HEK293 (cell line): ENCODE measurements at regions not wholly inside any gene's neighbourhood (a gene's known extent, or its start where the extent isn't known, plus 50 kb on each side); places are given as distances from the start of the nearest gene placed in this dataset.

ENCODE experiments used
- CTCF ChIA-PET: fragments of 350-600 bp; formaldehyde crosslinking; extraction: SDS; loops from one replicate; lab custom pipeline; 2021; ENCODE audit warnings: antibody characterized with exemption; lab: Yijun Ruan, JAX
- POLR2A ChIA-PET: fragments of 300-600 bp; formaldehyde crosslinking; extraction: SDS; loops from one replicate; lab custom pipeline; 2020; ENCODE audit warnings: antibody characterized with exemption, inconsistent platforms; lab: Yijun Ruan, JAX
- H3K27ac ChIP-seq: fragments of 200-500 bp; sonication (Bioruptor generic); 2 replicates; pipeline ENCODE4 v1.5.1; 2014; ENCODE audit warnings: low read depth, low read length, control low read depth, inconsistent platforms; ENCODE audit errors: extremely low read depth
- H3K36me3 ChIP-seq, 2 experiments: fragments of 200-500 bp in 1 of 2; sonication (Bioruptor generic) in 1 of 2; 1 replicate in 1 of 2; 2 replicates in 1 of 2; pipeline ENCODE4 v1.5.1; 2014 to 2017; ENCODE audit warnings: inconsistent platforms in 2 of 2, low read length in 2 of 2; ENCODE audit not compliant: control insufficient read depth in 2 of 2, insufficient read depth in 1 of 2
- H3K4me1 ChIP-seq: fragments of 200-500 bp; sonication (Bioruptor generic); 2 replicates; pipeline ENCODE4 v1.5.1; 2014; ENCODE audit warnings: mild to moderate bottlenecking, low read length, inconsistent platforms; ENCODE audit not compliant: control insufficient read depth, insufficient read depth
- H3K4me3 ChIP-seq: 2 replicates; pipeline ENCODE4 v1.5.1; 2011; ENCODE audit warnings: low read depth, mild to moderate bottlenecking, control low read depth, low read length, moderate library complexity
- H3K9me3 ChIP-seq: fragments of 200-500 bp; sonication (Bioruptor generic); 2 replicates; pipeline ENCODE4 v1.5.1; 2014; ENCODE audit warnings: low read depth, low read length, inconsistent platforms; ENCODE audit not compliant: control insufficient read depth, insufficient read depth
- BCL6B ChIP-seq: fragments of 450-650 bp; formaldehyde crosslinking; IDR thresholded peaks from 2 replicates; pipeline ENCODE4 v1.5.1; 2017; ENCODE audit warnings: missing biosample characterization, missing genetic modification characterization
- IKZF3 ChIP-seq: fragments of 450-650 bp; IDR thresholded peaks from 2 replicates; pipeline ENCODE4 v1.5.0; 2018; ENCODE audit warnings: missing biosample characterization, mild to moderate bottlenecking, missing genetic modification characterization, moderate library complexity
- PATZ1 ChIP-seq: fragments of 450-650 bp; formaldehyde crosslinking; IDR thresholded peaks from 2 replicates; pipeline ENCODE4 v1.5.1; 2016; ENCODE audit warnings: missing biosample characterization, missing genetic modification characterization
- PRDM2 ChIP-seq: fragments of 450-650 bp; formaldehyde crosslinking; IDR thresholded peaks from 2 replicates; pipeline ENCODE4 v1.5.1; 2016; ENCODE audit warnings: missing biosample characterization, missing genetic modification characterization, borderline replicate concordance
- SCRT1 ChIP-seq: fragments of 450-650 bp; formaldehyde crosslinking; IDR thresholded peaks from 2 replicates; pipeline ENCODE4 v1.5.1; 2016; ENCODE audit warnings: missing biosample characterization, missing genetic modification characterization, borderline replicate concordance
- ZBTB6 ChIP-seq: fragments of 450-650 bp; formaldehyde crosslinking; IDR thresholded peaks from 2 replicates; pipeline ENCODE4 v1.5.1; 2017; ENCODE audit warnings: missing biosample characterization, missing genetic modification characterization
- ZEB2 ChIP-seq: fragments of 450-650 bp; formaldehyde crosslinking; IDR thresholded peaks from 2 replicates; pipeline ENCODE4 v1.5.1; 2016; ENCODE audit warnings: missing biosample characterization, missing genetic modification characterization
- ZFP37 ChIP-seq: fragments of 450-650 bp; formaldehyde crosslinking; IDR thresholded peaks from 2 replicates; pipeline ENCODE4 v1.5.1; 2016; ENCODE audit warnings: missing biosample characterization, missing genetic modification characterization
- ZNF140 ChIP-seq: fragments of 450-650 bp; formaldehyde crosslinking; IDR thresholded peaks from 2 replicates; pipeline ENCODE4 v1.5.1; 2016; ENCODE audit warnings: missing biosample characterization, missing genetic modification characterization
- ZNF16 ChIP-seq: fragments of 450-650 bp; formaldehyde crosslinking; IDR thresholded peaks from 2 replicates; pipeline ENCODE4 v1.5.1; 2016; ENCODE audit warnings: low read depth, missing biosample characterization, missing genetic modification characterization
- ZNF174 ChIP-seq: fragments of 450-650 bp; formaldehyde crosslinking; IDR thresholded peaks from 2 replicates; pipeline ENCODE4 v1.5.0; 2017; ENCODE audit warnings: missing biosample characterization, mild to moderate bottlenecking, missing genetic modification characterization
- ZNF211 ChIP-seq: fragments of 450-650 bp; formaldehyde crosslinking; IDR thresholded peaks from 2 replicates; pipeline ENCODE4 v1.5.1; 2016; ENCODE audit warnings: low read depth, missing biosample characterization, missing genetic modification characterization
- ZNF366 ChIP-seq: fragments of 450-650 bp; formaldehyde crosslinking; conservative IDR thresholded peaks from 2 replicates; pipeline ENCODE4 v1.5.1; 2016; ENCODE audit warnings: missing biosample characterization, missing genetic modification characterization
- ZNF398 ChIP-seq: fragments of 450-650 bp; formaldehyde crosslinking; IDR thresholded peaks from 2 replicates; pipeline ENCODE4 v1.5.1; 2017; ENCODE audit warnings: missing biosample characterization, missing genetic modification characterization
- ZNF501 ChIP-seq: fragments of 450-650 bp; formaldehyde crosslinking; IDR thresholded peaks from 2 replicates; pipeline ENCODE4 v1.5.1; 2016; ENCODE audit warnings: missing biosample characterization, missing genetic modification characterization
- ZNF585B ChIP-seq: fragments of 450-650 bp; formaldehyde crosslinking; IDR thresholded peaks from 2 replicates; pipeline ENCODE4 v1.5.1; 2016; ENCODE audit warnings: missing biosample characterization, missing genetic modification characterization
- ZNF660 ChIP-seq: fragments of 450-650 bp; IDR thresholded peaks from 2 replicates; pipeline ENCODE4 v1.5.1; 2018; ENCODE audit warnings: missing biosample characterization, mild to moderate bottlenecking, missing genetic modification characterization
- ZNF664 ChIP-seq: fragments of 450-650 bp; formaldehyde crosslinking; IDR thresholded peaks from 2 replicates; pipeline ENCODE4 v1.5.1; 2016; ENCODE audit warnings: missing biosample characterization, missing genetic modification characterization

- TF ChIP-seq PRDM2 (tag by site-specific recombination) (no peak), ZNF16 (tag by site-specific recombination) (no peak)
Observed at GRCh38 chr1:228837817-228838716, 102.8 kb downstream of the RHOU start (continued).

DNA sequence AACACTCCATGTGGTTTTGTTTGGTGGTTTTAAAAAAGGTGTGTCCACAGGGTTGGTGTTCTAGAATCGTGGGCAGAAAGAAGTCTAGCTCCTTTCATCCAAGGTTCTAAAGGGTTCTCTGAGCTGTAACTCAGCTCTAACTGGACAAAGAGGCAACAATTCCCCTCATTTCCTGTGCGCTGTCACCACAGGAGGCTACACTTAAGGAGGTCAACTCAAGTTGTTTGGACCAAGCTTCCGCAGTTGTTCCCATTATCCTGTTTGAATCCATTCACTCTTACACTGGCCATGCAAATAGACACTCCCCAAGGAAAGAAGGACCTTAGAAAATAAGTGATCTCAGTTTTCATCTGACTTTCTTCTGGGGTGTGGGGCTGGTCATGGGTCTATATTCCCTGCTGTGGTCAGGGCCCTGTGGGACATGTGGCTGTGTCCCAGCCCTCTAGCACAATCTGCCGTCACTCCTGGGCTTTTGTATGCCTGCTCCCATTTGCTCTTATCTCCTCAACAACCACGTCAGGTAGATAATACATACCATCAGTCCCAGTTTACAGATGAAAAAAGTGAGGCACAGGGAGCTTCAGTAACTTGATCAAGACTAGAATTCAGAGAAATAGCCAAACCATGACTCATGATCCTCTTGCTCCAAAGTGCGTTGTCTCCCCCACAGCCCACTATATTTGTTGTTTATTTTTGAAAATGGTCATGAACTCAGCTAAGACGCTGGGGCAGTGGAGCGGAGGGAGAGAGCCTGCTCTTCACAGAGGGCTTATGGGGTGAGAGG, 103.6 kb downstream of the RHOU start:
- Histone ChIP-seq H3K4me3 (no peak overlapping the region), H3K27ac (peak overlapping the region; percentile 65; the same call in 1 of the 2 replicates), H3K4me1 (peaks cover 37% of the 10 kb centered on the region), H3K9me3 (no peaks in the 10 kb centered on the region; the same call in 1 of the 2 replicates), H3K36me3 (no peaks in the 10 kb centered on the region)
- CTCF ChIA-PET, result interaction anchor here (0.7 to 2.7 kb wide), 5 partner anchors 11 to 499 kb away, joined by 3 to 12 read pairs (median 5); no protein-coding TSS in a partner anchor
- POLR2A ChIA-PET, result interaction anchor here (0.7 to 2.1 kb wide), 5 partner anchors 10 to 389 kb away, joined by 3 to 7 read pairs (median 5); no protein-coding TSS in a partner anchor
- 0 out of 2 replicates have a peak, but pooled peaks have one; percentile 2 for TF ChIP-seq PATZ1 (tag by site-specific recombination)
- peak; percentile 78; the same call in 1 of the 2 replicates for TF ChIP-seq IKZF3 (tag by site-specific recombination)
- TF ChIP-seq ZNF501 (tag by site-specific recombination), result no peak
- TF ChIP-seq ZNF585B (tag by site-specific recombination), result no peak
- no peak for TF ChIP-seq ZNF16 (tag by site-specific recombination)
- no peak for TF ChIP-seq ZNF211
- TF ChIP-seq ZNF174, result 0 out of 2 replicates have a peak, but pooled peaks have one; percentile 6
- peak; percentile 29; the same call in 1 of the 2 replicates for TF ChIP-seq ZEB2 (tag by site-specific recombination)
- peak; percentile 84 for TF ChIP-seq ZNF398 (tag by site-specific recombination)
- TF ChIP-seq ZNF664 (tag by site-specific recombination), result no peak
- TF ChIP-seq ZNF660 (tag by site-specific recombination), result no peak
- no peak for TF ChIP-seq ZFP37 (tag by site-specific recombination)
- 0 out of 2 replicates have a peak, but pooled peaks have one; percentile 50 for TF ChIP-seq ZBTB6 (tag by site-specific recombination)
- no peak for TF ChIP-seq BCL6B (tag by site-specific recombination)
- TF ChIP-seq SCRT1 (tag by site-specific recombination), result no peak
- peak; percentile 90; the same call in 1 of the 2 replicates for TF ChIP-seq ZNF140 (tag by site-specific recombination)
- 0 out of 2 replicates have a peak, but pooled peaks have one; percentile 65 for TF ChIP-seq ZNF366 (tag by site-specific recombination)
